Brain microvascular endothelial cell (primary cell): ENCODE measurements at regions not wholly inside any gene's neighbourhood (a gene's known extent, or its start where the extent isn't known, plus 50 kb on each side); places are given as distances from the start of the nearest gene placed in this dataset.

ENCODE experiments used
- DNase-seq: peaks from one replicate; pipeline ENCODE4 v3.0.0-alpha.2; 2020
- H3K27ac ChIP-seq: fragments of 250-450 bp; sonication (Bioruptor Pico); 2 replicates; pipeline ENCODE4 v1.5.1; 2020; ENCODE audit warnings: mild to moderate bottlenecking, moderate library complexity
- H3K27me3 ChIP-seq: fragments of 250-450 bp; sonication (Bioruptor Pico); replicated peaks from 2 replicates; pipeline ENCODE4 v1.5.1; 2020; ENCODE audit warnings: mild to moderate bottlenecking
- H3K36me3 ChIP-seq: fragments of 250-450 bp; sonication (Bioruptor Pico); replicated peaks from 2 replicates; pipeline ENCODE4 v1.5.1; 2020; ENCODE audit warnings: mild to moderate bottlenecking
- H3K4me3 ChIP-seq: 2 replicates; pipeline ENCODE4 v1.5.1; 2011; ENCODE audit warnings: low read depth, mild to moderate bottlenecking, control low read depth, low read length, moderate library complexity
- CTCF ChIP-seq: IDR thresholded peaks from 2 replicates; pipeline ENCODE4 v1.5.1; 2011; ENCODE audit warnings: low read depth, mild to moderate bottlenecking, moderate library complexity, low read length, control low read depth, inconsistent platforms; ENCODE audit errors: missing control alignments
- in situ Hi-C: cut with HindIII; loops from 2 replicates; pipeline ENCODE4 v1.10.0; 2017; ENCODE audit warnings: low sequenced_read_pairs, low pct_ligation_motif_present

GRCh38 chr9:21677387-21677786 lies 125.0 kb upstream of the MTAP start:
- no peak overlapping the region for H3K4me3 ChIP-seq
- in situ Hi-C loops = loop anchor here (25.0 kb wide), 1 partner anchor 90 kb away; no protein-coding TSS in a partner anchor
- no peaks in the 10 kb centered on the region for H3K27me3 ChIP-seq
- peak overlapping the region; percentile 70 for H3K27ac ChIP-seq
- TF ChIP-seq CTCF = no peak
- no peaks in the 10 kb centered on the region for H3K36me3 ChIP-seq
- no peak for DNase-seq

- peak overlapping the region; percentile 12 for H3K4me3 ChIP-seq
- H3K36me3 ChIP-seq = no peaks in the 10 kb centered on the region
- peak overlapping the region; percentile 70 for H3K27ac ChIP-seq
- in situ Hi-C loops = loop anchor here (25.0 kb wide), 1 partner anchor 91 kb away; no protein-coding TSS in a partner anchor
- DNase-seq = peak; percentile 74
- TF ChIP-seq CTCF = no peak
- no peaks in the 10 kb centered on the region for H3K27me3 ChIP-seq
Measured at GRCh38 chr9:21677834-21678233, 124.6 kb upstream of the MTAP start.

GRCh38 chr9:21679432-21679831 lies 123.0 kb upstream of the MTAP start:
- no peak overlapping the region for H3K27ac ChIP-seq
- no peaks in the 10 kb centered on the region for H3K36me3 ChIP-seq
- no peaks in the 10 kb centered on the region for H3K27me3 ChIP-seq
- no peak for TF ChIP-seq CTCF
- no peak for DNase-seq
- no peak overlapping the region for H3K4me3 ChIP-seq
- in situ Hi-C loops = loop anchor here (25.0 kb wide), 1 partner anchor 92 kb away; no protein-coding TSS in a partner anchor

GRCh38 chr9:21680590-21680989 lies 121.8 kb upstream of the MTAP start:
- Histone ChIP-seq H3K4me3 (no peak overlapping the region), H3K27me3 (no peaks in the 10 kb centered on the region), H3K27ac (no peak overlapping the region), H3K36me3 (no peaks in the 10 kb centered on the region)
- in situ Hi-C loops = loop anchor here (25.0 kb wide), 1 partner anchor 93 kb away; no protein-coding TSS in a partner anchor
- no peak for DNase-seq
- TF ChIP-seq CTCF = no peak

GRCh38 chr9:21681641-21682040 lies 120.8 kb upstream of the MTAP start:
- TF ChIP-seq CTCF = no peak
- no peaks in the 10 kb centered on the region for H3K36me3 ChIP-seq
- peak; percentile 25 for DNase-seq
- no peak overlapping the region for H3K27ac ChIP-seq
- no peak overlapping the region for H3K4me3 ChIP-seq
- in situ Hi-C loops = loop anchor here (25.0 kb wide), 1 partner anchor 94 kb away; no protein-coding TSS in a partner anchor
- no peaks in the 10 kb centered on the region for H3K27me3 ChIP-seq

- Histone ChIP-seq H3K27me3 (no peaks in the 10 kb centered on the region), H3K27ac (no peak overlapping the region), H3K4me3 (no peak overlapping the region), H3K36me3 (no peaks in the 10 kb centered on the region)
- no peak for TF ChIP-seq CTCF
- DNase-seq = no peak
- in situ Hi-C loops = loop anchor here (25.0 kb wide), 1 partner anchor 95 kb away; no protein-coding TSS in a partner anchor
Measured at GRCh38 chr9:21682381-21682780, 120.1 kb upstream of the MTAP start.
